Mucosa of descending colon (tissue), 3 donors: ENCODE measurements at regions not wholly inside any gene's neighbourhood (a gene's known extent, or its start where the extent isn't known, plus 50 kb on each side); places are given as distances from the start of the nearest gene placed in this dataset.
A peak's percentile ranks its signal among the peaks of the same experiment; 100 is the strongest.

ENCODE experiments used
- ATAC-seq: fragments of 200-7000 bp; cut with Tn5 transposase; one replicate; pipeline ENCODE4 v1.9.1; 2020; ENCODE audit warnings: mild to moderate bottlenecking, moderate library complexity
- DNase-seq, 3 donors: peaks; one replicate each; pipeline ENCODE4 v3.0.0-alpha.2; 2020
- H3K36me3 ChIP-seq: fragments of 200-600 bp; one replicate; pipeline ENCODE4 v1.8.0; 2021; ENCODE audit warnings: low read depth, mild to moderate bottlenecking
- H3K4me1 ChIP-seq: fragments of 200-600 bp; one replicate; pipeline ENCODE4 v1.8.0; 2021; ENCODE audit warnings: low read depth, mild to moderate bottlenecking
- H3K4me3 ChIP-seq: fragments of 200-600 bp; one replicate; pipeline ENCODE4 v1.8.0; 2021; ENCODE audit warnings: mild to moderate bottlenecking
- H3K9me3 ChIP-seq: fragments of 200-600 bp; one replicate; pipeline ENCODE4 v1.8.0; 2021; ENCODE audit warnings: mild to moderate bottlenecking
- intact Hi-C, 2 donors: fragments of 100-400 bp; cut with DNase I in 1 of 2; cut with micrococcal nuclease in 1 of 2; formaldehyde crosslinking; loops; one replicate each; pipeline versions ENCODE4 v1.11.0 to v1.11.1; 2022; cut with DNase I, micrococcal nuclease
- TF ChIP-seq, protein P1 (sequence below): fragments of 200-600 bp; IDR thresholded peaks from one replicate; pipeline ENCODE4 v1.8.0; 2022; ENCODE audit warnings: antibody characterized with exemption, mild to moderate bottlenecking
- donor health status: DM: no; HTN: no; CAD: no; lungs with moderate emphysema.
- donor health status: DM: no; HTN: no; CAD: no.
- donor health status: DM: no; HTN: yes; CAD: no.

DNA sequence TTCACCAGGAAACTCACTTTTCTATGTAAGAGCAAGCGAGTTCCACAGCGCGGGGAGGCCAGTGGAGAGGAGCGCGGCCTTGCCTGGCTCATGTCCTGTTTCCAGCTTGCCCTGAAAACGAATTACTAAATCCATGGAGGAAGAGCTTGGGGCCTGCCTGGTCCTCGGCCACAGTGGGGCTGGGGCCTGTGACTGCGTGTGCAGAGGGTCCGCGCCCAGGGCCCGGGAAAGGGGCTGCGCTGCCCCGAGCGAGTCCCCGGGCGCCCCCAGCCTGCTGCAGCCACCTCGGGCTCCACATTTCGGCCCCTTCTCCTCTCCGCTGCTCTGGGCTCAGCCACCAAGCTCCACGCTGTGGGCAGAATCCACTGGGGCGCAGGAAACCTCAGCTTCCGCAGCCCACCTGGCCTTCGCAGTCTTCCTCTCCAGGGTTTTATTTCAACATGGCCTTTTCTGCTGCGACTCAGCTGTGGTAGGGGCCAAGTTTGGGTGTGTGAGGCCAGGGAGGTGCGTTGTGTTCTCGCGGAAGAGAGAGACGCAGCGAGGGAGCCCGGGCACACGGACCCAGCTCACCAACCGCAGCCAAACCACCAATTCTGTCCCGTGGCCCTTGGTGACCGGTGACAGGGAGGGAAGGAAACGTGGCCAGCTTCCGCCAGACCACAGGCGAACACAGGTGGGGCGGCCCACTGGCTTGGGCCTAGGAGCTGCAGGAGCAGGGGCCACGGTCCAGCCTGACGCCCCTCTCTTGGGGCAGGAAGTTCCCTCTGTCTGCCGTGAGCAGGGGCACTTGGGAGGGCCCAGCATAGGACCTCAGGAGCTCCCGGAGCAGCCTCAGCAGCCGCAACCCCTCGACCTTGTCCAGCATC lies 211.4 kb downstream of the ERMARD start:
- Histone ChIP-seq H3K9me3 (no peaks in the 10 kb centered on the region), H3K4me1 (peaks cover 4% of the 10 kb centered on the region), H3K4me3 (no peak overlapping the region), H3K36me3 (no peaks in the 10 kb centered on the region)
- ATAC-seq (no peak), DNase-seq (no peak)
- intact Hi-C loops: no loop called here
- TF ChIP-seq, protein P1, sequence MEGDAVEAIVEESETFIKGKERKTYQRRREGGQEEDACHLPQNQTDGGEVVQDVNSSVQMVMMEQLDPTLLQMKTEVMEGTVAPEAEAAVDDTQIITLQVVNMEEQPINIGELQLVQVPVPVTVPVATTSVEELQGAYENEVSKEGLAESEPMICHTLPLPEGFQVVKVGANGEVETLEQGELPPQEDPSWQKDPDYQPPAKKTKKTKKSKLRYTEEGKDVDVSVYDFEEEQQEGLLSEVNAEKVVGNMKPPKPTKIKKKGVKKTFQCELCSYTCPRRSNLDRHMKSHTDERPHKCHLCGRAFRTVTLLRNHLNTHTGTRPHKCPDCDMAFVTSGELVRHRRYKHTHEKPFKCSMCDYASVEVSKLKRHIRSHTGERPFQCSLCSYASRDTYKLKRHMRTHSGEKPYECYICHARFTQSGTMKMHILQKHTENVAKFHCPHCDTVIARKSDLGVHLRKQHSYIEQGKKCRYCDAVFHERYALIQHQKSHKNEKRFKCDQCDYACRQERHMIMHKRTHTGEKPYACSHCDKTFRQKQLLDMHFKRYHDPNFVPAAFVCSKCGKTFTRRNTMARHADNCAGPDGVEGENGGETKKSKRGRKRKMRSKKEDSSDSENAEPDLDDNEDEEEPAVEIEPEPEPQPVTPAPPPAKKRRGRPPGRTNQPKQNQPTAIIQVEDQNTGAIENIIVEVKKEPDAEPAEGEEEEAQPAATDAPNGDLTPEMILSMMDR: no peak

DNA sequence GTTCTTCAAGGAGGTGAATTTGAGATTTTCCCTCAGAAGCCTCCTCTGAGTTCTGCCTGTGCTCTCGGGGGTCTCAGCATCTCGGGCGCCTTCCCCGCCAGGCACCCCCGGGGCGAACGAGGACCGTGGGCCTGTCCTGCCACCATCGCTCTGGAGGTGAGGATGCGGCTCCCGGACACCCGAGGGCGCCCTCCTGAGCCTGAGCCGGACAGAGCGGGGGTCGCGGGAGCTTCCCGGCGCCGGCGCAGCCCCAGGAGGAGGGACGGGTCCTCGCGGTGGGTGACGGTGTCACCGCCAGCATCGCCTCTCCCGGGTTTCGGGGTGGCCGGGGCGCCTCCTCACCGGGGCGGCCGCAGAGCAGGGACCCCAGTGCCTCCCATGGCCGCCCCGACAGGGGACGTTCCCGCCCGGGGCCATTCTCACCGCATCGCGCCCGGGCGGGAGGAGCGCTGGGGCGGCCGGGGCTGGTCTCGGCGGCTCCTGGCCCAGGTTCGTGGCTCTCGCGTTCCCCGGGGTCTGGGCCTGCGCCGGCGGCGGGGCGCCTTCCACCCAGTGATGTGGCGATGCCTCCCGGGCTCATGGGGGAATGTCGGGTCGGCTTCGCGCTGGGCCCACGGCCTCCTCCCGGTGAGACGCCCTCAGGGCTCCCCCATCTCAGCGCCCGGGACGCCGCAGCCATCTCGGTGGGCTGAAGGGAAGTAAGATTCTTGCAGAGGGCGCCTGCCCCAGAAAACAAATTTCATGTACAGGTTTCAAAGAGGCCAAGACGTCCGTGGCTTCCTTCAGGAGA lies 210.5 kb downstream of the ERMARD start:
- H3K4me3 ChIP-seq: no peak overlapping the region
- intact Hi-C loops: no loop called here
- peak in 1 of 3 donors; percentile 50 for DNase-seq
- H3K4me1 ChIP-seq: peaks cover 4% of the 10 kb centered on the region
- H3K9me3 ChIP-seq: no peaks in the 10 kb centered on the region
- TF ChIP-seq, protein P1: no peak
- ATAC-seq: peak; percentile 24
- no peaks in the 10 kb centered on the region for H3K36me3 ChIP-seq

DNA sequence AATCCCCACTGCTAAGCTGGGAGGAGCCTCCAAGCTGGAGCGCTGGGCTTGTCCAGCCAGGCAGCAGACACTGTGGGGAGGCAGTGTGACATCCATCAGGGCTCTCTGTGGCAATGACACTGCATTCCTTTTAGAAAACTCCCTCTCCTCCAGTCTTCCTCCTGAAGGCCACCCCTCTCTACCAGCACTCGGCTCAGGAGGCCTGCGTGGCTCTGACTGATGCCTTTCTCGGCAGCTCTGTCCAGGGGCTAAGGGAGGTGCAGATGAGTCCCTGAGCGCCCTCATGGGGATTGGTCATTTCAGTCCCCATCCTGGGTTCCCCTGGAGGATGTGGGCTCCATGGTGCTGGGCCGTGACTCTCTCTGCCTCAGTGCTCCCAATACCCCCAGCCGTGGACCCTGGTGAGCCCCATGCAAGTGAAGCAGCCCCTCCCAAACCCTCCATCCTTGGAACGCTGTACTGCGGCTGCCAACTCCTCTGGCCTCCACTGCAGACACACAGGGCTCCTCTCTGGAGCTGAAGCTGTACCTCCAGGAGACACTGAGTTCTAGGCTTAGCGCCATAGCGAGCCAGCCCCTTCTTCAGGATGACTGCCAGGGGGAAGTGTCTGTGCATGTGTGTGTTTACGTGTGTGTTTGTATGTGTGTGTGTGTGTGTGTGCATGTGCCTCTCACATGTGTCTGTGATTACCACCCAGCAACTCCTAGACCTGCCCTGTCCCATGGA lies 209.6 kb downstream of the ERMARD start:
- H3K36me3 ChIP-seq: no peaks in the 10 kb centered on the region
- ATAC-seq (no peak), DNase-seq (no peak)
- intact Hi-C loops: no loop called here
- peaks cover 4% of the 10 kb centered on the region for H3K4me1 ChIP-seq
- H3K4me3 ChIP-seq: no peak overlapping the region
- TF ChIP-seq, protein P1: no peak
- H3K9me3 ChIP-seq: no peaks in the 10 kb centered on the region

DNA sequence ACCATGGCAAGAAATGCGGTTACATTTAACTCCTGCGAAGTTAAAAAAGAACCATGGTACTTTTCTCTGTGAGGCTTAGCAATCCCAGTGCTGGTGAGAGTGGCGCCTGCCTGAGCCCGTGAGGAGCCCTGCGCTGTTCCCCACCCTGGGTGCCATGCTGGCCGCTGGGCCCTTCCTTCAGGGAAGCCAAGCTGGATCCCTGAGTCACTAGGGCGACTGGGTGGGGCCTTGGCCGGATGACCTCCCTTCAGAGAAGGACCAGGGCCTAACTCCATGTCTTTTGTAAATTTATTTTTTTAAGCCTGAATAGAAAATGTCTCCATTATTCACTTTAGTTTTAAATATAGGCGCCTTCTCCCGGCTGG lies 209.1 kb downstream of the ERMARD start:
- DNase-seq: no peak
- Histone ChIP-seq H3K4me3 (no peak overlapping the region), H3K9me3 (no peaks in the 10 kb centered on the region), H3K4me1 (peaks cover 4% of the 10 kb centered on the region), H3K36me3 (no peaks in the 10 kb centered on the region)
- TF ChIP-seq, protein P1: no peak
- intact Hi-C loops: no loop called here
- no peak for ATAC-seq

DNA sequence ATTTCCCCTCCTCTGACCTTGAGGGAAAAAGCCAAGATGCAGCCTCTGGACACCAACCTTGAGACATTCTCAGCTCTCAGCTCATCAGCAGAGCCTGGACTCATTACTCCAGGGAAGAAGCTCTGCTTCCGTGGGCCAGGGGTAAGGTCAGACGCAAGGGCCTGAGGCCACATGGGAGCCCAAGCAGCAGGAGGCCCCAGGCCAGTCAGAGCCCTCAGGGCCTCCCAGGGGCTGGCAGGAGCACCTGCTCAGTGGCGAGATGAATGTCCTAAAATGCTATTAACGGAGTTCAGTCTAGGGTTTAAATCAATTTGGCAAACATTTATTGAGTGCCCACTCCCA lies 208.6 kb downstream of the ERMARD start:
- intact Hi-C loops: no loop called here
- H3K9me3 ChIP-seq: no peaks in the 10 kb centered on the region
- DNase-seq (no peak), ATAC-seq (no peak)
- peaks cover 4% of the 10 kb centered on the region for H3K4me1 ChIP-seq
- TF ChIP-seq, protein P1: no peak
- H3K36me3 ChIP-seq: no peaks in the 10 kb centered on the region
- H3K4me3 ChIP-seq: no peak overlapping the region
